HL-60 (cell line): ENCODE measurements at regions not wholly inside any gene's neighbourhood (a gene's known extent, or its start where the extent isn't known, plus 50 kb on each side); places are given as distances from the start of the nearest gene placed in this dataset.

Experiments used
- DNase-seq, 2 experiments: peaks; one replicate each; pipeline ENCODE4 v3.0.0-alpha.2; 2010 to 2020; ENCODE audit warnings: low read depth in 1 of 2, low spot score in 1 of 2
- H3K27ac ChIP-seq: fragments of 250-450 bp; sonication (Bioruptor Pico); replicated peaks from 2 replicates; pipeline ENCODE4 v1.5.1; 2020; ENCODE audit warnings: mild to moderate bottlenecking, moderate library complexity
- H3K27me3 ChIP-seq: fragments of 250-450 bp; sonication (Bioruptor Pico); 2 replicates; pipeline ENCODE4 v1.5.1; 2021; ENCODE audit warnings: mild to moderate bottlenecking, moderate library complexity; ENCODE audit not compliant: insufficient read depth, poor library complexity, severe bottlenecking
- H3K4me3 ChIP-seq: replicated peaks from 2 replicates; pipeline ENCODE4 v1.5.1; 2011; ENCODE audit warnings: mild to moderate bottlenecking, control low read depth, low read length; ENCODE audit not compliant: insufficient read depth
- CTCF ChIP-seq: IDR thresholded peaks from one replicate; pipeline ENCODE4 v1.5.1; 2011; ENCODE audit warnings: low read length, control low read depth, inconsistent platforms; ENCODE audit not compliant: insufficient read depth
- GABPA ChIP-seq: IDR thresholded peaks from 2 replicates; pipeline ENCODE4 v1.6.1; 2012; ENCODE audit warnings: low read depth
- POLR2AphosphoS5 ChIP-seq: IDR thresholded peaks from 2 replicates; pipeline ENCODE4 v1.6.1; 2012; ENCODE audit warnings: low read depth
- SPI1 ChIP-seq: IDR thresholded peaks from 2 replicates; pipeline ENCODE4 v1.6.1; 2012; ENCODE audit warnings: low read depth, mild to moderate bottlenecking, borderline replicate concordance
- TF ChIP-seq, protein P1 (sequence below): IDR thresholded peaks from 2 replicates; pipeline ENCODE4 v1.6.1; 2012; ENCODE audit warnings: low read depth; ENCODE audit not compliant: insufficient replicate concordance

DNA sequence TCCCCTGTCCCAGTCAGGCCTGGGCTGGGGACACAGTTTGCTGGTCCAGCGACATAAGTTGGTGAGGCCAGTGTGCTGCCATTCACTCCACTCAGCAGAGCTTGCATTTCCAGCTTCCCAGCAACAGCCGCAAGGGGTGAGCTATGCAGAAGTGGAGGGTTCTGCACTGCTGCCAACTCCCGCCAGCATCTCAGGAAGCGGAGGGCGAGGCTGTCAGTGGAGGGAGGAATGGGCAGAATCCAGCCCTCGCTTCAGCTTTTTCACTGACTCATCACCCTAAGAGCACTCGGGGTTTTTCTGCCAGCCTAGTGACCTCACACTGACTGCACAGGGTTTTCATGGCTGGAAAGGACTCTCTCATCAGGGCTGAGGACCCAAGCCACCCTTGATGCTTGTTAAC is 625.1 kb upstream of the MKI67 start:
- H3K27me3 ChIP-seq: no peaks in the 10 kb centered on the region
- H3K4me3 ChIP-seq: no peak overlapping the region
- TF ChIP-seq SPI1 (no peak), POLR2AphosphoS5 (no peak), GABPA (no peak), CTCF (no peak)
- TF ChIP-seq, protein P1, sequence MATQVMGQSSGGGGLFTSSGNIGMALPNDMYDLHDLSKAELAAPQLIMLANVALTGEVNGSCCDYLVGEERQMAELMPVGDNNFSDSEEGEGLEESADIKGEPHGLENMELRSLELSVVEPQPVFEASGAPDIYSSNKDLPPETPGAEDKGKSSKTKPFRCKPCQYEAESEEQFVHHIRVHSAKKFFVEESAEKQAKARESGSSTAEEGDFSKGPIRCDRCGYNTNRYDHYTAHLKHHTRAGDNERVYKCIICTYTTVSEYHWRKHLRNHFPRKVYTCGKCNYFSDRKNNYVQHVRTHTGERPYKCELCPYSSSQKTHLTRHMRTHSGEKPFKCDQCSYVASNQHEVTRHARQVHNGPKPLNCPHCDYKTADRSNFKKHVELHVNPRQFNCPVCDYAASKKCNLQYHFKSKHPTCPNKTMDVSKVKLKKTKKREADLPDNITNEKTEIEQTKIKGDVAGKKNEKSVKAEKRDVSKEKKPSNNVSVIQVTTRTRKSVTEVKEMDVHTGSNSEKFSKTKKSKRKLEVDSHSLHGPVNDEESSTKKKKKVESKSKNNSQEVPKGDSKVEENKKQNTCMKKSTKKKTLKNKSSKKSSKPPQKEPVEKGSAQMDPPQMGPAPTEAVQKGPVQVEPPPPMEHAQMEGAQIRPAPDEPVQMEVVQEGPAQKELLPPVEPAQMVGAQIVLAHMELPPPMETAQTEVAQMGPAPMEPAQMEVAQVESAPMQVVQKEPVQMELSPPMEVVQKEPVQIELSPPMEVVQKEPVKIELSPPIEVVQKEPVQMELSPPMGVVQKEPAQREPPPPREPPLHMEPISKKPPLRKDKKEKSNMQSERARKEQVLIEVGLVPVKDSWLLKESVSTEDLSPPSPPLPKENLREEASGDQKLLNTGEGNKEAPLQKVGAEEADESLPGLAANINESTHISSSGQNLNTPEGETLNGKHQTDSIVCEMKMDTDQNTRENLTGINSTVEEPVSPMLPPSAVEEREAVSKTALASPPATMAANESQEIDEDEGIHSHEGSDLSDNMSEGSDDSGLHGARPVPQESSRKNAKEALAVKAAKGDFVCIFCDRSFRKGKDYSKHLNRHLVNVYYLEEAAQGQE: no peak
- no peak for DNase-seq
- no peak overlapping the region for H3K27ac ChIP-seq

- TF ChIP-seq GABPA (no peak), POLR2AphosphoS5 (no peak), CTCF (no peak), SPI1 (no peak)
- TF ChIP-seq, protein P1: no peak
- Histone ChIP-seq H3K27me3 (no peaks in the 10 kb centered on the region), H3K4me3 (no peak overlapping the region), H3K27ac (no peak overlapping the region)
- DNase-seq: no peak
Observed at GRCh38 chr10:128751851-128752250, 625.6 kb upstream of the MKI67 start.

DNA sequence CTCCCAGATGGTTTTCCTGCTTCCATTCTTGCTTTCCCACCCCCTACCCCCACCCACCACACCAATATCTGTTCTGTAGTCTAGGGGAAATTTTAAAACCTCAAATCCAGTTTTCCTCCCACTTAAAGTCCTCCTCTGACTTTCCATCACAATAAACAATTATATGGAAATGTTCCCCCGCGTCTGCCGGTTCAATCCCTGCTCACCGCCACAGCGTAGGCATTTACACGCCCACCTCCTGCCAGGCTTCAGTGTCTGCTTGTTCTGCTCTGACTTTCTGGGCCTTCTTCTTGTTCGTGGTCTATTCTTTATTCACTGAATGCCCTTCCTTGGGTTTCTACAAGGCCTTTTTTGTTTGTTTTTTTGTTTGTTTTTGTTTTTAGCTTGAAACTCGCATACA is 633.0 kb upstream of the MKI67 start:
- no peak for TF ChIP-seq GABPA
- TF ChIP-seq, protein P1: no peak
- no peak for TF ChIP-seq CTCF
- TF ChIP-seq POLR2AphosphoS5: no peak
- no peak for TF ChIP-seq SPI1
- no peaks in the 10 kb centered on the region for H3K27me3 ChIP-seq

More for the DNA sequence above, 633.0 kb upstream of the MKI67 start:
- DNase-seq: no peak
- H3K27ac ChIP-seq: no peak overlapping the region
- H3K4me3 ChIP-seq: no peak overlapping the region
